SHP77 (cell line): ENCODE measurements at regions not wholly inside any gene's neighbourhood (a gene's known extent, or its start where the extent isn't known, plus 50 kb on each side); places are given as distances from the start of the nearest gene placed in this dataset.
"Not testable (repeated sequence)": the region's sequence is repeated elsewhere in the genome, so short reads cannot be mapped to it uniquely, and the experiment has no call there.

ENCODE experiments used
- DNase-seq, 2 experiments: peaks; one replicate each; lab custom pipeline; 2025; lab: John Stamatoyannopoulos, UW

GRCh38 chr12:111154147-111154834 lies 214.6 kb downstream of the PHETA1 start:
- DNase-seq = no peak

DNA sequence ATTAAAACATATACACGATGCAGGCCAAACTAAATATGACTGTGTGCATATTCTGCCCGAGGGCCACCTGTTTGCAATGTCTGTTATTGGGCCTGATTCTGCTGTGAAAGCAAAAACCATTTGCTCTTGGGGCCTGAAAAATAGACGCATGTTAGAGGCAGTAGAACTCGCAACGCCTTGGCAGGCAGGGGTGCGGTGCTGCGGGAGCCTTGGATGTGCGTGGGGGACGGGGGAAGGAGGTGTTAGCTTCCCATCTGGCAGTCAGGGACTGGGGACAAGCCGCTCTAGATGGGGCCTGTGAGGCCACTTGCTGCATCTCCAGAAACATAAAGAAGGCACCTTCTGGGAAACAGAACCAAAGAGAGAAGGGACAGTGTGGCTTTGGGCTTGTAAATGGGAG lies 216.3 kb downstream of the PHETA1 start:
- DNase-seq = no peak

DNA sequence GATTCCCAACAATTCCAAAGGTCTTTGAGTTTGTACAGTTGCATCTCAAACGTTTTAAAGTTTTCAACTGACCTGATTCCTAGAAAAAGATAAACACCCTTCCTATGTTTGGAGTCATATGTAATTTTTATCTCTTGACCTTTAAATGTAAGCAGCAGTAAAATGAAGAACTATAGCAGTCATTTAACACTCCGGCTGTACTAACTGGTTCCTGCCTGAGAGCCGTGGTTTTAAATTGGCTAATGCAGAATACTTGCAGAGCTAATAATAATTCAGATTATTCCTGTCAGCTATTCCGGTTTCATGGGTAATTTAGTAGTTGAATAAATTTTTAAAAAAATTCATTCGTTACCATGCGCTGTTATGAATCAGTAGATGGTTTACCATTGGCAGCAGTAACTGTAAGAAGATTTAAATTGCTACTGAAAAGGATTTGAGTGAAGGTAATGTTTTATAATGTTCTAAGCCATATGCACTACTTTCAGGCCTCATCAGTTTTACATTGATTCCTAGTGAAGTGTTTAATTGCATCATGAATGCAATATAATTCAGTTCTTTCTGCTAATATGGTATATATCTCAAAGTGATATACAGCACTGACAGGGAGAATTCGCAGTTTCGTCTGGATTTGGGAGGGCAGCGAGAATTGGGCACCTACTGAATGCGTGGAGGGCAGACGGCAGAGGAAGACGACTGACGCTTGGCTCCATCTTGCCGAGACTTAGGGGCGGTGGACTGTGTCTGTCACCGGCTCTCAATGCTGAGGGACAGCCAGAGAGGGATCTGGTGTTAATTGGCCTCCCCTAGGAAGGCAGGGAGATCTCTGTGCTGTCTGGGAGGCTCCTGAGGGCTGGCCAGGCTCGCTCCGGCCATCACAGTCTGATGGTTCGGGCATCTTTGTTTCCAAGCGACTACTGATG lies 217.7 kb downstream of the PHETA1 start:
- no peak for DNase-seq

GRCh38 chr12:111150360-111150759 lies 218.5 kb downstream of the PHETA1 start:
- DNase-seq = no peak

DNA sequence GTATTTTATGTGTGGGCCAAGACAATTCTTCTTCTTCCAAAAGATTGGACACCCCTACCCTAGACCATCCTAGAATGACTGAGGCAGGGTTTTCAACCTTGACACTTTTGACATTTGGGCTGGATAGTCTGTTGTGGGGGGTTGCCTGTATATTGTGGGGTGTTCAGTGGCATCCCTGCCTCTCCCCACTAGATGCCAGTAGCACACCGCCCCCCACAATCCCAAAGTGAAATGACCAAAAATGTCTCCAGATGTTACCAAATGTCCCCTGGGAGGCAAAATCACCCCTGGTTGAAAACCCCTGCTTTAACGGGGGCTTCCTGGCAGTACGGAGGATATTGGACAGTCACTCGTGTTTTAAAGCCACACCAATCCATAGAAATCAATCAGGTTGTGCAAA lies 219.6 kb downstream of the PHETA1 start:
- no peak for DNase-seq

GRCh38 chr12:111148005-111148404 lies 220.9 kb downstream of the PHETA1 start:
- DNase-seq = no peak

DNA sequence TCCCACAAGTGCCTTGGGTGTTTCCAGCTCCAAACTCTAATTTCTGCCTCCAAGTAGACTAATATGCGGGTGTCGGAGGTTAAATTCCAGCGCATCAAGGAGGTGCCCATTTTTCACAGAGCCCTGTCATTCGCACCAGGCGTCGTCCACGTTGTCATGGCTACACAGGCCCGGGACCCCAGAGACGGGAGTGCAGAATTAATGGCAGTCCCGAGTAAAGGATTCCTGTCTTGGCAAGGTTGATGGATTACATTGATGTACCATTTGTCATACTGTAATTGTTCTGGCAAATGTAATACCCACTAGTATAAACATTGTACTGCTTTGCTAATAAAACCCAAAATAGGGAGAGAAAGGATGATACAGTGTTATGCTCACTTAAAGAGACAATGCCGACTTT lies 222.9 kb upstream of the MYL2 start:
- DNase-seq = no peak

- no peak for DNase-seq
These were observed 220.8 kb upstream of the MYL2 start for GRCh38 chr12:111141205-111141604.

DNA sequence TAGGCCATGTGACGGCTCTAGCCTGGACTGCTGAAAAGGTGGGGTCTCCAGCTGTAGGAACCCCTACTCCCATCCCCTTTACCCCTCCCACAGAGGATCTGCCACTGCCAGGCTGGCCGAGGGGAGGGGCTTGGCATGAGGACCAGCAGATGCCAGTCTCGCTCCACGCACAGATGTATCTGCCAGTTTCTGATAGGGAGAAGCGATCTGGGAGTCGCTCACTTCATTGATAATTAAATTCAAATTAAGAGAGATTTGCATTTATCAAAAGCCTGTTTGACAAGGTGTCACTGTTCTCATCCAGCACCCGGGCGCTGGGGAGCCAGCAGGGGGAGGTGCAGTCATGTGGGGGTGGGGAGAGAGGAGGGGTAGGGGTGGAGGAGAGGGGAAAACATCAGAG lies 217.6 kb upstream of the MYL2 start:
- no peak for DNase-seq

GRCh38 chr12:111135293-111135832 lies 215.0 kb upstream of the MYL2 start:
- DNase-seq = no peak

DNA sequence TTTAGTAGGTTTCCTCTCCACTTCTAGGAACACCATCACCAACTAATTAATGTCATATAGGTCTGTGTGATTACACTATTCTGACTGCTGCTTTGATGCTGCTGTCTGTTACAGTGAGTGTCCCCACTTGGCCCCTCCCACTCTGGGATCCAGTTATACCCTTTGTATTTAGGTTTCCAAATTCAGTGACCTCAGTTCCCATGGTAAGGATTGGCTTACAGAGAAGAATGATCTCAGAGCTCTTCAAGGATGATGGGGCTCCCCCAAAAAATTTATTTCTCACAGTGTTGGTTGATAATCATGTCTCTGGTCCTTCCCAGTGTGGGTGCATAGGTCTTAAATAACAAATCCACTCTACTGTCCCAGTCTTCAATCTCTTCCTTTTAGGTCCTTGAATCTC lies 210.0 kb upstream of the MYL2 start:
- DNase-seq = no peak

DNA sequence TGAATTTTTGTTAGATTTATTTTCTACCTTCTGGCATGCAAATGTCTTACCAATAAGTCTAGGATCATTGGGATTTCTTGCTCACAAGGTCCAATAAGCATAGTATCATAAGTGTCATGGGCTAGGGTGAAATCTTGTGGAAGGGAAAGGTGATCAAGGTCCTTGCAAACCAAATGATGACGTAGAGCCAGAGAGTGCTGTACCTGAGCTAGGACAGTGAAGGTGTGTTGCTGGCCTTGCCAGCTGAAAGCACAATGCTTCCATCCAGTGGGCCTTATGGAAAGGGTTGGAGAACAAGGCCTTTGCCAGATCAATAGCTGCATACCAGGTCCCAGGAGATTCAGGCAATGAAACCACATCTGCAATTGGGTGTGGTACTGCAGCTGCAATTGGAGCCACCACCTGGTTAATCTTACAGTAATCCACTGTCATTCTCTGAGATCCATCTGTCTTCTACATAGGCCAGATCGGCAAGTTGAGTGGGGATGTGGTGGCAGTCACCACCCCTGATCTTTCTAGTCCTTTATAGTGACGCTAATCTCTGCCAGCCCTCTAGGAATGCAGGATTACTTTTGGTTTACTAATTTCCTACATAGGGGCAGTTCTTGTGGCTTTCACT lies 208.9 kb upstream of the MYL2 start:
- DNase-seq = no peak

GRCh38 chr12:111126331-111126730 lies 206.0 kb upstream of the MYL2 start:
- DNase-seq = no peak

GRCh38 chr12:111124183-111124582 lies 203.8 kb upstream of the MYL2 start:
- no peak for DNase-seq

- no peak for DNase-seq
These were observed 203.0 kb upstream of the MYL2 start for GRCh38 chr12:111123390-111123789.

DNA sequence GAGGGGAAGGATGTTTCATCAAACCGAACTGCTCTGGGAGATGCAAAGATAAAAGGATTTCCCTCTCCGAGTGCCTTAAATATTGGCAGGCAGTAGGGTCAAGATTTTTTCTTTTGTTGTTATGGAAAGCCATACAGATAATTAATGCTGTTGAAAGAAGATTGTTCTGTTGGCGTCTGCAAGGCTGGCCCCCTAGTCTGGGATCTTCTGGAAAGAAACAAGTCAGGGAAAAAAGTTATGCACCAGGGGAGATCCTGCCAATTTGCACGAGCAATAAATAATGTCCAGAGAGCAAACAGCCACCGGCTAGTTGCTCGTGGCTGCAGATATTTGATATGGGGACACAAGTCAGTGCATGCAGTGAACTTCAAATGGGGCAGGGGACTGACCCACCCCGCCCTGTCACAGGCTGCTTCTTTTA lies 202.1 kb upstream of the MYL2 start:
- DNase-seq = no peak

- no peak for DNase-seq
These were observed 201.5 kb upstream of the MYL2 start for GRCh38 chr12:111121840-111122239.

DNA sequence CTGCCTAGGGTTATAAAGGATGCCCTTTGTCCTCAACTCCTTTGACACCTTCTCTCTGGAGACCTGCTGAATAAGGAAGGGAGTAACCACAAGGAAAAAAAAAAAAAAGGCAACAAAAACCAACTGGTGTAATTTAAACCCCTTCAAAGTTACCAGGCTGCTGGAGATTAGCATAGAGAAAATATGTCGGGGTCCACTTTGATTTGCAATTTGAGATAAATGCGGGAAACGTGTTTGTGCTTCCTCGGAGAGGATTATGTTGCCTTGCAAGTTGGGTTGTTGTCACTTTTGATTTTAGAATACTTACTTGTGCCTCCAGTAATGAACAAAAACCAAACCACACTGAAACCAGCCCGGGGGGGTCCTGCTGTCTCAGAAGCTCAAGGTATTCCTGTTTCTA lies 200.2 kb upstream of the MYL2 start:
- DNase-seq = no peak

DNA sequence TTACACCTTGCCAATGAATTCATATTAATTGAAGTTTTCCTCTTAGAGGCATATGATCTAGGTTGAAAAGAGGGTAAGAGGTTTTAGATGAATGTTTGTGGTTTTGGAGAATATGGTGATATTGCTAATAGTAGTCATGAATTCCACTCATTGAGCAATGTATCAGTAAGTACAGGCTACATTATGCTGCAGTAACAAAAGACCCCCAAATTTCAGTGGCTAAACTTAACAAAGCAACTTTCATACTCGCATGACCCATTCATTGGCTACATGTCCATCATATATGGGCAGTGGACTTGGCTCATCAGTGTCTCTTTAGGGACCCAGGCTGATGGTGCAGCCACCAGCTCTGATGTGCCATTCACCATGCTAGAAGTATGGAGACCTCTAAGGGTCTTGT lies 196.6 kb upstream of the MYL2 start:
- no peak for DNase-seq

GRCh38 chr12:111113313-111113712 lies 192.9 kb upstream of the MYL2 start:
- not testable (repeated sequence) for DNase-seq

GRCh38 chr12:111112311-111113098 lies 192.1 kb upstream of the MYL2 start:
- DNase-seq = no peak

DNA sequence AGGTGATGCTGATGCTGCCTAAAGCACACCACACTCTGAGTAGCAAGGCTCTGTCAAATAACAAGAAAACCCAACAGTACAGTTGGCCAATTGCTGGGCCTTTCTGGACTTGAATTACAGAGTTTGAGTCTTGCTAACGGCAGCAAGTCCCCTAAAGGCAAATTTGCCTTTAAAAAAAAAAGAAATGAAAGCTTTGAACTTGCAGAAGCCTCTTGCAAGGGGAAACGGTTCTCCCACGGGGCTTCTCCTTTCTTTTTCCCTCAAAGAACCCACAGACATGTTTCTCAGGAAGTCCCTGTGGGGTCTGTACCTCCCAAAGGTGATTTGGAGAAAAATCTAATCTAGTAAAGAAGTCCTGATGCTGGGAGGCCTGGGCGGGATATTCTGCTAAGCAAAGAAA lies 191.3 kb upstream of the MYL2 start:
- DNase-seq = no peak
